Activated T-helper 2 cell treated with anti-CD3 and anti-CD28 coated beads, Interferon-gamma antibody, Interleukin-2, Interleukin-4, amounts not matched to agents 10 μg/mL and 5 μg/mL and 100 μg/mL, durations not matched to agents 14 hours and 24 hours and 36 hours (primary cell): ENCODE measurements at regions not wholly inside any gene's neighbourhood (a gene's known extent, or its start where the extent isn't known, plus 50 kb on each side); places are given as distances from the start of the nearest gene placed in this dataset.

Experiments
- DNase-seq: peaks from one replicate; pipeline ENCODE4 v3.0.0; 2021; ENCODE audit warnings: low spot score
- H3K27ac Mint-ChIP-seq: one replicate; pipeline ENCODE4 v1.8.0; 2021; ENCODE audit warnings: mixed read lengths
- H3K27me3 Mint-ChIP-seq: one replicate; pipeline ENCODE4 v1.8.0; 2021; ENCODE audit warnings: low read depth, mixed read lengths
- H3K36me3 Mint-ChIP-seq: one replicate; pipeline ENCODE4 v1.8.0; 2021; ENCODE audit warnings: low read depth, mixed read lengths
- H3K4me1 Mint-ChIP-seq: one replicate; pipeline ENCODE4 v1.8.0; 2021; ENCODE audit warnings: low read depth, mixed read lengths
- H3K4me3 Mint-ChIP-seq: one replicate; pipeline ENCODE4 v1.8.0; 2021; ENCODE audit warnings: low read depth, mild to moderate bottlenecking, moderate library complexity, mixed read lengths
- H3K9me3 Mint-ChIP-seq: one replicate; pipeline ENCODE4 v1.8.0; 2021; ENCODE audit warnings: mixed read lengths
- intact Hi-C: fragments of 100-400 bp; cut with micrococcal nuclease; formaldehyde crosslinking; loops from one replicate; pipeline ENCODE4 v1.15.1; 2023

DNA sequence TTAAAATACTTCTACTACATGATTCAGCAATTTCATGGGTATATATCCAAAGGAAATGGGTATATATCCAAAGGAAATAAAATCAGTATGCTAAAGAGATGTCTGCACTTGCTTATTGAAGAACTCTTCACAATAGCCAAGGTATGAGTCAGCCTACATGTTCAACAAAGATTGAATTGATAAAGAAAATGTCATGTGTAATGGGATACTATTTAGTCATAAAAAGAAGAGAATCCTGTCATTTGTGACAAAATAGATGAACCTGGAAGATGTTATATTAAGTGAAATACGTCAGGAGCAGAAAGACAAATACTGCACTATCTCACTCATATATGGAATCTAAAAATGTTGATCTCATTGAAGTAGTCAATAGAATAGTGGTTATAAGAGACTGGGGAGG is 944.5 kb upstream of the CTNND2 start:
- intact Hi-C loops = no loop called here
- H3K4me3 Mint-ChIP-seq = no peak overlapping the region
- H3K4me1 Mint-ChIP-seq = no peaks in the 10 kb centered on the region
- peaks cover 44% of the 10 kb centered on the region for H3K9me3 Mint-ChIP-seq
- H3K27me3 Mint-ChIP-seq = no peaks in the 10 kb centered on the region
- no peak overlapping the region for H3K27ac Mint-ChIP-seq
- H3K36me3 Mint-ChIP-seq = no peaks in the 10 kb centered on the region
- DNase-seq = no peak

DNA sequence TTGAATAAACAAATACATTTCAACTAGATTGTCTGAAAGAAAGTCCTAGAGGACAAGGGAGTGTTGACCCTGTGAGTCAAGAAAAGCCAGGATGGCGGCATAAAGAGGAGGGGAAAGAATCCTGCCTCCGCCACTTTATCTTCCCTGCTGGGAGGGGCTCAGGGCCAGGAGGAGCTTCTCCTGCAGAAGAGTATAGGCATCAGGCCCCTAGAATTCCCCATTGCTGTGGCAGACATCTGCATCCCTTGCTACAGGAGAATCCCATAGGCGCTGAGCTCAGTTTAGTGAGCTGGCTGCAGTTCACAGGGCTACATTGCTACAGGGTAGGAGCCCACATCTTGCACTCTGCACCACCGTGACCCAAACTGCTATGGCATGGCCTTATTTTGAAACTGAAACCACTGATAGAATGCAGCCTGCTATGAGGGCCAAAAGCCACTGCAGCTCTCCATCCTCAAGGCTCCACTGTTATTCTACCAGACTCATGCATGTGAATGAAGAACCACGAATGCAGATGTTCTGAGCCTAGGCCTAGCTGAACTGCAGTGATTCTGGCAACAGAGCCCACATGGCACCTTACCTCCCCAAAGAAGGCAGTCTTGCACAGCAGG is 941.4 kb upstream of the CTNND2 start:
- intact Hi-C loops = no loop called here
- no peak overlapping the region for H3K27ac Mint-ChIP-seq

DNA sequence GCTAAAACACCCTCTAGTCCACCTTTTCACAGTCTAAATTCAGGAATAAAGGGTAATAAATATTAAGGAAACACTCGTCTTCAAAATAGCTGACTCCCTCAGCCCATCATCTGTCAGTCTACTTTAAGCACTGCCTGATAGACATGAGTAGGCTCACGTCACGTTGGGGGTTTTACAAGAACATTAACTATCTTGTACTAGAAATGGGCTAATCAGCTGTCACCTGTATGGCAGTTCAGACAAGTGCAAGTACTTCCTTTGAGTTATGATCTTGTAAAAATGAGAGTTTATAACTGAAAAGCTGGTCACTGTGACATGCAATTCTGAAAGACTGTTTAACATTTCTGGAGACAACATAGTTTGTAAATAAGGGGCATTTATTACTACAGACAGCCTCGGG is 936.7 kb upstream of the CTNND2 start:
- Mint-ChIP-seq H3K36me3 (no peaks in the 10 kb centered on the region), H3K4me1 (no peaks in the 10 kb centered on the region), H3K27me3 (no peaks in the 10 kb centered on the region), H3K27ac (no peak overlapping the region), H3K9me3 (peaks cover 46% of the 10 kb centered on the region), H3K4me3 (no peak overlapping the region)
- intact Hi-C loops = no loop called here
- DNase-seq = no peak

More for the DNA sequence above, 941.4 kb upstream of the CTNND2 start:
- DNase-seq = no peak
- Mint-ChIP-seq H3K36me3 (no peaks in the 10 kb centered on the region), H3K27me3 (no peaks in the 10 kb centered on the region), H3K4me3 (no peak overlapping the region), H3K9me3 (peaks cover 36% of the 10 kb centered on the region), H3K4me1 (no peaks in the 10 kb centered on the region)

DNA sequence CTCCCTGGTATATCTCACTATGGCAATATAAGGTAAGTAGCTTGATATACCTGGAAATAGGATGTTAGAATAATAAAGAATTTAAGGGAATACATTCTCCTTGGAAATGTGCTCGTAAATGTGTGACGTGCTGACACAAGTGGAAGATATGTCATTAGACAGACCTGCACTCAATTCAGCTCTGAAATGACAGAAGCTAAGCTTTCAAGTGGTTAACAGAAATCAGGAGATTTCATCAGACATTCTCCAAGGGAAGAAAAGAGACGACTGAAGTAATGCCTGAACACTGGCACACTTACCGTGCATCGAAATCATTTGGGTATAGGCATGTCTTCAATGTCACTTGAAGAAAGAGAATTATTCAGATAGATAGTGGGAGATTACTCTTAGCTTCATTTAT is 933.3 kb upstream of the CTNND2 start:
- Mint-ChIP-seq H3K27ac (no peak overlapping the region), H3K9me3 (peaks cover 60% of the 10 kb centered on the region), H3K4me3 (no peak overlapping the region), H3K27me3 (no peaks in the 10 kb centered on the region), H3K4me1 (no peaks in the 10 kb centered on the region), H3K36me3 (no peaks in the 10 kb centered on the region)
- DNase-seq = no peak
- intact Hi-C loops = no loop called here

DNA sequence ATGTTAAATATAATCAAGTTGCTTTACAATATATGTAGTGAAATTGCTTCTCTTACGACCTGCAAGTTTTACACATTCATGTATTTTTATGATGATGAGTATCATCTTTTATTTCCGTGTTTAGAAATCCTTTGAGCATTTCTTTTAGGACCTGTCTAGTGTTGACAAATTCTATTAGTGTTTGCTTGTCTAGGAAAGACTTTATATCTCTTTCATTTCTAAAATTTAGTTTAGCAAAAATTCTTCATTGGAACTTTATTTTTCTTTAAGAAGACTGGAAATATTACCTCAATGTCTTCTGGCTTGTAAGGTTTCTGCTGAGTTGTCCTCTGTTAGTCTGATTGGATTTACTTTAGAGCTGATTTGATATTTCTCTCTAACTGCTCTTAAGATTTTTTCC is 920.9 kb upstream of the CTNND2 start:
- Mint-ChIP-seq H3K27ac (no peak overlapping the region), H3K9me3 (peaks cover 71% of the 10 kb centered on the region), H3K27me3 (no peaks in the 10 kb centered on the region), H3K4me3 (no peak overlapping the region), H3K4me1 (no peaks in the 10 kb centered on the region), H3K36me3 (no peaks in the 10 kb centered on the region)
- intact Hi-C loops = no loop called here
- no peak for DNase-seq

DNA sequence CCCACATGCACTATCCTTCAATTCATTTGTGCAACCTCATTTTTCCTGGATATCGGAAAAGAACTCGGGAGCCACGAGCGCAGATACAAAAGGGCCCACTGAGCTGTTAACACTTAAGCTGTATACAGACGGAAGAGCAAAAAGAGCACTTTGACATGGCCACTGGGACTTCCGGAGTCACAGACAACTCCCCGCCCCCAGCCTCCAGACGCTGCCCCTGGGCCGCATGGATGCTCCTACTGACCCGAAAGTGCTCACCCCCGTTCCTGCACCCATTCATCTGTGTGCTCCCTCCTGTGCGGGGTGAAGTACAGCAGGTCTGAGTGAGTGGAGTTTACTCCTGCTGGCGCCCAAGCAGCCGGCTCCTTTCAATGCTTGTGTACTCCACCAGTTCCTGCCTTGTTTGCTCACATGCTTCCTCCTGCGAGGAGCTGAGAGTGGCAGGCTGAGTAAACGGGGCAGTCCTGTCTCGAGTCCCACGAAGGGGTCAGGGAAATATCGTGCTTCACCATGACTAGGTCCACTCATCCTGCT is 901.0 kb upstream of the CTNND2 start:
- no peaks in the 10 kb centered on the region for H3K36me3 Mint-ChIP-seq
- intact Hi-C loops = no loop called here
- DNase-seq = no peak
- H3K27me3 Mint-ChIP-seq = no peaks in the 10 kb centered on the region
- no peak overlapping the region for H3K27ac Mint-ChIP-seq
- peaks cover 24% of the 10 kb centered on the region for H3K9me3 Mint-ChIP-seq
- no peaks in the 10 kb centered on the region for H3K4me1 Mint-ChIP-seq
- H3K4me3 Mint-ChIP-seq = no peak overlapping the region

DNA sequence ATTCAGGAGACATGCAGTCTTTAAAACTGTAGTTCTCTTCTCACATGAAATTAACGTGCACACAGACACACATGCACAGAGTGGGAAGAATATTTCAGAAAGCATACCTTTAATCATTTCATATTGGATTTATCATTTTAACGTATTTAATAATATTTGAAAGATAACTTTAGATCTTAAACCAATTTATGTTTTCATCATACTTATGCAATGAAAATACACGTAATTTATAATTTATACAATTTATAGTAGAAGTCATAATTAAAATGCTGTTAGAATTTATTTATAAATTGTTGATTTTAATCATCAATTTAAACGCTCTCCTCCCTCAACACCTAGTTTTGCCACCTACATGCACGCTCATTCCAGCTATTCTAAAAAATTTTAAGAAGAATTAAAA is 894.9 kb upstream of the CTNND2 start:
- Mint-ChIP-seq H3K27ac (no peak overlapping the region), H3K4me3 (no peak overlapping the region), H3K27me3 (no peaks in the 10 kb centered on the region), H3K4me1 (no peaks in the 10 kb centered on the region), H3K9me3 (peaks cover 37% of the 10 kb centered on the region), H3K36me3 (no peaks in the 10 kb centered on the region)
- no peak for DNase-seq
- intact Hi-C loops = no loop called here

DNA sequence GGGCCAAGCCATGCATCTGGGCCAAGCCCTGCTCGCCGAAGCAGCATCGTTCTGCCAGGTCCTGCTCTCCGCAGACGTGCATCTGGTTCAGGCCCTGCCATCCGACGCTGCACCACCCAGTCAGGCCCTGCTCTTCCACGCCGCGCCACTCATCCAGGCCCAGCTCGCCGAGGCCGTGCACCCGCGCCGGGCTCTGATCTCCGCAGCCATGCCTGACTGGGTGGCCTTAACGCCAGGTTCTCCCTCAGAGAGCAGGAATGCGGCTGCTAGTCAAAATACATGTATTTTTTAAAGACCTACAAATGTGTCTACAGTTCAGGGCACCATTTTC is 891.1 kb upstream of the CTNND2 start:
- intact Hi-C loops = no loop called here
- Mint-ChIP-seq H3K36me3 (no peaks in the 10 kb centered on the region), H3K4me3 (no peak overlapping the region), H3K27ac (no peak overlapping the region), H3K27me3 (no peaks in the 10 kb centered on the region), H3K9me3 (peaks cover 43% of the 10 kb centered on the region), H3K4me1 (no peaks in the 10 kb centered on the region)
- no peak for DNase-seq

DNA sequence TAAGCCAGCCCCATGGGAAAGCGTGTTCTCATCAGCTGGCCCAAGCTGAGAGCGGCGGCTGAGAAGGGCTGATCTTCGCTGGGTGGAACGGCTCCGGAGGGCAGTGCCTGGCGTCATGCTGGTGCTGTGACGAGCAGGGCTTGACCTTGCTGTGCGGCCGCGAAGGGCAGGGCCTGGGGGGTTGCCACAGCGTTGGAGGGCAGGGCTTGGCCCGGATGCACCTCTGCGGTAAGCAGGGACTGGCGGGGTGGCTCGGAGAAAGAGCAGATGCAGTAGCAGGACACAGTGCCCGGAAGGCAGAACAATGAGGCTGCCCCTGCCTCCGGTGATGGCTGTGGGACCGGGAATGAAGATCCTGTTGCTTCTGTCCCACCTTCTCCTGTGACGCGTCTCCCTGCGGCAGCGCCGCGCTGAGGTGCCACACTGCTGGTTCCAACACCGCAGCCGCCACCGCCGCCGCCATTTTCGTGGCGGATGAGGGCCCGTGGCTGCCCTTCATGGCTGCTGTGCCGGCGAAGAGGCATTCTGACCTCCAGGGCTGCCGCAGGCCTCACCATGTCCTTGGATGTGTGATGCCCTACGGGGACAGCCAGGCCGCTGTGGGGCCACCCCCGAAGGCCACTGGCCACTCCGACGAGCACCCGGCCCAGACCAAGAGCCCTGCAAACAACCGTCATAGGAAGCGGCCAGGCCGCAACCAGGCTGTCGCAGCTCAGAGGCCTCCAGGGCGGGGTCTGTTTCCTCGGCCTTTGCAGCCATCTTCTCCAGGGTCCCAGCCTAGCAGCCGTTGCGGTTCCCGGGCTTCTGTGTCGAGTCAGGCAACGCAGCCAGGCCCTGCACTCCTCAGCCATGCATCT is 890.5 kb upstream of the CTNND2 start:
- Mint-ChIP-seq H3K4me1 (no peaks in the 10 kb centered on the region), H3K9me3 (peaks cover 49% of the 10 kb centered on the region), H3K36me3 (no peaks in the 10 kb centered on the region), H3K27ac (no peak overlapping the region), H3K4me3 (no peak overlapping the region), H3K27me3 (no peaks in the 10 kb centered on the region)
- intact Hi-C loops = no loop called here
- DNase-seq = no peak

DNA sequence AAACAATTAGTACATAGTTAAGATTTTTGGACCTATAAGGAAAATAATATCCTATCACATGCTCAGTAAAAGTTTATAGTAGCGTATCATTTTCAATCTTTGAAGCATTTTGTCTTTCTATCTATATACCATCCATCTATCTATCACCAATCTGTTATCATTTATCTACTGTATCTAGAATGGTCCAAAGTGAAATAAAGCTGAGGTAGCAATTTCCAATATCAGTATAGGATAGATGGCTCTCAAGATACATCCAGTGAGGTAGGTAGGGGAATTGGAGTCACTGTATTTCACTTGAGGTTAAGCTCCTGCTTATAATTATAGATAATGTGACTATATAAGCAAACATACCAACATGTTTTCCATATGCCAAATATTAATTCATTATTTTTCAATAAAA is 889.1 kb upstream of the CTNND2 start:
- no peak overlapping the region for H3K4me3 Mint-ChIP-seq
- H3K4me1 Mint-ChIP-seq = no peaks in the 10 kb centered on the region
- peaks cover 57% of the 10 kb centered on the region for H3K9me3 Mint-ChIP-seq
- no peak for DNase-seq
- intact Hi-C loops = no loop called here
- H3K27me3 Mint-ChIP-seq = no peaks in the 10 kb centered on the region
- no peaks in the 10 kb centered on the region for H3K36me3 Mint-ChIP-seq
- no peak overlapping the region for H3K27ac Mint-ChIP-seq

DNA sequence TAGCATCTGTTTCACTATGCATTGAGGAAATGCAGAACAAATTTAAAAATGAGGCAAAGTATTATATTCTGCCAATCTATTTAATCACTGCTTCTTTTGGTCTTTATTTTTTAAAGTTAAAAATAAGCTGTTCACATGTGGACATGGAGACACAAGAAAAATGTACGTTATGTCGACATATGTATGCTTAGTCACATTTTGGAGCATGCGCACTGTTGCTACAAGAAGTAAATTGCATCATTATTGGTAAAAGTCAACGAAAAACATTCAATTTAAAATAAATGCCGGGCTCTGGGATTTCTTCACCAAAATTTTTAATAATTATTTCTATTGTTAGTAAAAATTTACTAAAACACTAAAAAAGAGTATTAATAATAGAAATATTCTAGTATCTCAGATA is 876.3 kb upstream of the CTNND2 start:
- Mint-ChIP-seq H3K36me3 (no peaks in the 10 kb centered on the region), H3K9me3 (peaks cover 21% of the 10 kb centered on the region), H3K4me1 (no peaks in the 10 kb centered on the region), H3K4me3 (no peak overlapping the region), H3K27me3 (no peaks in the 10 kb centered on the region), H3K27ac (no peak overlapping the region)
- intact Hi-C loops = no loop called here
- no peak for DNase-seq

DNA sequence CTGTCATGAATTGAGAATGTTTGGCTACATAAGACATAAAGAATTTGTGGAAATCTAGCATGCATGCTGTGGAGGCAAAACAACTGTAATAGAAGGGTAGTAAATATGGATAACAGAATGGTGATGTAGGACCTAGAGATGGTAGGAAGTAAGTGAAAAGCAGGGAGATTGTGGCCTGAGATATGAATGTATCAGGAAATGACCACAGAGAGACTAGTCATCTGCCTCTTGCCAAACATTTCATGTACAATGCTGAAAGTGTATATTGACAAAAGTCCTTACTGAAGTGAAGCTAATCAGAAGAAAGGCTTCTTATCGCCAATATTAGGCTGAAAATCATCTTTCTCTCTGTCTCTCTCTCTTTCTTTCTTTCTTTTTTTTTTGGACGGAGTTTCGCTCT is 873.1 kb upstream of the CTNND2 start:
- intact Hi-C loops = no loop called here
- Mint-ChIP-seq H3K4me3 (no peak overlapping the region), H3K4me1 (no peaks in the 10 kb centered on the region), H3K9me3 (peaks cover 35% of the 10 kb centered on the region), H3K36me3 (no peaks in the 10 kb centered on the region), H3K27me3 (no peaks in the 10 kb centered on the region), H3K27ac (no peak overlapping the region)
- DNase-seq = no peak

DNA sequence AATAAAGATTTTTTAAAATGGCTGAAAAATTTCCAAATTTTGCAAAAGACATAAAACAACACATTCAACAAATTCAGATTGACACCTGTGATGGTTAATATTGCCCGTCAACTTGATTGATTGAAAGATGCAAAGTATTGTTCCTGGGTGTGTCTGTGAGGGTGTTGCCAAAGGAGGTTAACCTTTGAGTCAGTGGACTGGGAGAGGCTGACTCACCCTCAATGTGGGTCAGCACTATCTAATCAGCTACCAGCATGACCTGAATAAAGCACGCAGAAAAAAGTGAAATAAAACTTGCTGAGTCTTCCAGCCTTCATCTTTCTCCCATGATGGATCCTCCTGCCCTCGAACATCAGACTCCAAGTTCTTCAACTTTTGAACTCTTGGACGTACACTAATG is 868.0 kb upstream of the CTNND2 start:
- H3K27me3 Mint-ChIP-seq = no peaks in the 10 kb centered on the region

More for the DNA sequence above, 868.0 kb upstream of the CTNND2 start:
- Mint-ChIP-seq H3K4me1 (no peaks in the 10 kb centered on the region), H3K36me3 (no peaks in the 10 kb centered on the region), H3K27ac (no peak overlapping the region), H3K9me3 (peaks cover 34% of the 10 kb centered on the region), H3K4me3 (no peak overlapping the region)
- intact Hi-C loops = no loop called here
- DNase-seq = no peak
